ENCODE measurements at regions not wholly inside any gene's neighbourhood (a gene's known extent, or its start where the extent isn't known, plus 50 kb on each side); places are given as distances from the start of the nearest gene placed in this dataset.
"Not testable (repeated sequence)": the region's sequence is repeated elsewhere in the genome, so short reads cannot be mapped to it uniquely, and the experiment has no call there.

DNA sequence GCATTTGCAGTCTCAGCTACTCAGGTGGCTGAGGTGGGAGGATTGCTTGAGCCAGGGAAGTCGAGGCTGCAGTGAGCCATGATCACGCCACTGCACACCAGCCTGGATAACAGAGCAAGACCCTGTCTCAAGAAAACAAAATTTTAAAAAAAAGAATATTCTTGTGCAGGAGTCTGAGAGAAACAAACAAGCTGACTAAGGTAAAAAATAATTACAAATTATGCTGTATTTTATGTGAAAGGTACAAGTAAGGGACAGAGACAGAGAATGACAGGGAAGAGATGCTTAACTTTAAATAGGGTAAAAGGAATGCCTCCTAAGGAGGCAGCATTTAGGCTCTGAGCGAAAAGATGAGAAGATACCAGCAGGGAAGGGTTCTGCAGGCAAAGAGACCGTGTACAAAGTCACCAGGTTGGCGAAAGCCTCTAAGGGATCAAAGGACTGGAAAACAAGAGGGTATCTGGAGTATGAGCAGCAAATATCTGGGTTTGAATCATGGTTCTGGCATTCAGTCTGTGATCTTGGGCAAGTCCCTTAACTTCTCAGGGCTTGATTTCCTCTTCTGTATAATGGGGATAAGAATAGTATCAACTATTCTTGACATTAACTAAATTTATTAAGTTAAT is 106.2 kb upstream of the RHOBTB1 start:
- TF ChIP-seq ZNF384 (IDR thresholded peaks at IDR 0.05) (no peak), L3MBTL2 (conservative IDR thresholded peaks at IDR 0.05) (no peak), SUZ12 (IDR thresholded peaks at IDR 0.05) (no peak), PKNOX1 (IDR thresholded peaks at IDR 0.05) (no peak), BHLHE40 (IDR thresholded peaks at IDR 0.05; ENCODE audit: borderline replicate concordance) (no peak), HDGF (IDR thresholded peaks at IDR 0.05; ENCODE audit: borderline replicate concordance) (no peak), LEF1 (IDR thresholded peaks at IDR 0.05; ENCODE audit: borderline replicate concordance) (no peak), ARNT (IDR thresholded peaks at IDR 0.05) (no peak), FOXK2 (IDR thresholded peaks at IDR 0.05) (no peak), ELF4 (IDR thresholded peaks at IDR 0.05) (no peak), SP1 (IDR thresholded peaks at IDR 0.05) (no peak), FOXA1 (IDR thresholded peaks at IDR 0.05) (no peak), FOXM1 (IDR thresholded peaks at IDR 0.05; ENCODE audit: borderline replicate concordance) (no peak), TARDBP (IDR thresholded peaks at IDR 0.05) (no peak)
- POLR2A ChIA-PET = no interaction called here
- DNase-seq (ENCODE audit: extremely low spot score) = no peak
- CTCF ChIA-PET = no interaction called here

- POLR2A ChIA-PET = no interaction called here
- TF ChIP-seq HDGF (IDR thresholded peaks at IDR 0.05; ENCODE audit: borderline replicate concordance) (no peak), LEF1 (IDR thresholded peaks at IDR 0.05; ENCODE audit: borderline replicate concordance) (no peak), BHLHE40 (IDR thresholded peaks at IDR 0.05; ENCODE audit: borderline replicate concordance) (no peak), ARNT (IDR thresholded peaks at IDR 0.05) (no peak), TARDBP (IDR thresholded peaks at IDR 0.05) (no peak), FOXA1 (IDR thresholded peaks at IDR 0.05) (no peak), CTBP1 (IDR thresholded peaks at IDR 0.05; ENCODE audit: borderline replicate concordance) (no peak), ZNF384 (IDR thresholded peaks at IDR 0.05) (no peak), PKNOX1 (IDR thresholded peaks at IDR 0.05) (no peak), SP1 (IDR thresholded peaks at IDR 0.05) (no peak), FOXK2 (IDR thresholded peaks at IDR 0.05) (no peak), ELF4 (IDR thresholded peaks at IDR 0.05) (no peak), NFRKB (IDR thresholded peaks at IDR 0.05) (no peak), L3MBTL2 (conservative IDR thresholded peaks at IDR 0.05) (no peak)
- CTCF ChIA-PET = no interaction called here
- DNase-seq (ENCODE audit: extremely low spot score) = no peak
These were observed 105.4 kb upstream of the RHOBTB1 start for GRCh38 chr10:61049386-61049785.

- POLR2A ChIA-PET = no interaction called here
- TF ChIP-seq PKNOX1 (IDR thresholded peaks at IDR 0.05) (no peak), SUZ12 (IDR thresholded peaks at IDR 0.05) (no peak), FOXK2 (IDR thresholded peaks at IDR 0.05) (no peak)
- no peak for DNase-seq (ENCODE audit: extremely low spot score)
- CTCF ChIA-PET = no interaction called here
These were observed 104.0 kb upstream of the RHOBTB1 start for GRCh38 chr10:61047788-61048560.

GRCh38 chr10:61047081-61047480 is 103.1 kb upstream of the RHOBTB1 start:
- TF ChIP-seq HDGF (IDR thresholded peaks at IDR 0.05; ENCODE audit: borderline replicate concordance) (no peak), PKNOX1 (IDR thresholded peaks at IDR 0.05) (peak; percentile 29; the same call in 1 of the 2 replicates)
- POLR2A ChIA-PET = no interaction called here
- CTCF ChIA-PET = no interaction called here
- no peak for DNase-seq (ENCODE audit: extremely low spot score)

- CTCF ChIA-PET, POLR2A ChIA-PET: not testable (repeated sequence)
These were observed 101.5 kb upstream of the RHOBTB1 start for GRCh38 chr10:61045480-61045879.

GRCh38 chr10:61042533-61042932 is 98.5 kb upstream of the RHOBTB1 start:
- CTCF ChIA-PET = interaction anchor here (1.2 kb wide), 1 partner anchor 18 kb away, joined by 4 read pairs; no protein-coding TSS in a partner anchor
- TF ChIP-seq NFRKB (IDR thresholded peaks at IDR 0.05) = no peak
- TF ChIP-seq BHLHE40 (IDR thresholded peaks at IDR 0.05; ENCODE audit: borderline replicate concordance) = no peak
- no peak for TF ChIP-seq FOXA1 (IDR thresholded peaks at IDR 0.05)
- no peak for TF ChIP-seq CTBP1 (IDR thresholded peaks at IDR 0.05; ENCODE audit: borderline replicate concordance)
- TF ChIP-seq SUZ12 (IDR thresholded peaks at IDR 0.05) = no peak
- TF ChIP-seq TARDBP (IDR thresholded peaks at IDR 0.05) = no peak
- TF ChIP-seq FOXK2 (IDR thresholded peaks at IDR 0.05) = no peak
- no peak for TF ChIP-seq SP1 (IDR thresholded peaks at IDR 0.05)
- no peak for TF ChIP-seq LEF1 (IDR thresholded peaks at IDR 0.05; ENCODE audit: borderline replicate concordance)
- TF ChIP-seq PKNOX1 (IDR thresholded peaks at IDR 0.05) = no peak
- TF ChIP-seq ZNF384 (IDR thresholded peaks at IDR 0.05) = no peak
- TF ChIP-seq ARNT (IDR thresholded peaks at IDR 0.05) = no peak
- TF ChIP-seq L3MBTL2 (conservative IDR thresholded peaks at IDR 0.05) = no peak
- no peak for TF ChIP-seq FOXM1 (IDR thresholded peaks at IDR 0.05; ENCODE audit: borderline replicate concordance)
- no peak for TF ChIP-seq ELF4 (IDR thresholded peaks at IDR 0.05)
- no peak for TF ChIP-seq HDGF (IDR thresholded peaks at IDR 0.05; ENCODE audit: borderline replicate concordance)
- no peak for DNase-seq (ENCODE audit: extremely low spot score)
- POLR2A ChIA-PET = no interaction called here

More at GRCh38 chr10:61045480-61045879, 101.5 kb upstream of the RHOBTB1 start:
- DNase-seq (ENCODE audit: extremely low spot score) = not testable (repeated sequence)
